HCT116 (cell line): ENCODE measurements at regions not wholly inside any gene's neighbourhood (a gene's known extent, or its start where the extent isn't known, plus 50 kb on each side); places are given as distances from the start of the nearest gene placed in this dataset.

ENCODE experiments used
- ATAC-seq: fragments of 200-7000 bp; cut with Tn5 transposase; 2 replicates; pipeline ENCODE4 v1.9.1; 2020; ENCODE audit warnings: mild to moderate bottlenecking, moderate library complexity
- BruUV-seq: library from RNA; stranded (reverse); fragments of 400-500 nt; replicated peaks from 2 replicates; lab custom pipeline; 2021; lab: Mats Ljungman, UMichigan
- CTCF ChIA-PET: fragments of 300-600 bp; sonication (Branson Sonifier 250); formaldehyde crosslinking; loops from one replicate; lab custom pipeline; 2021; ENCODE audit warnings: antibody characterized with exemption; lab: Charles Lee
- POLR2A ChIA-PET: fragments of 300-600, 350-600 bp; sonication (Branson Sonifier 250); formaldehyde crosslinking; loops from one replicate; lab custom pipeline; 2021; ENCODE audit warnings: antibody characterized with exemption; lab: Charles Lee
- RAD21 ChIA-PET, 2 experiments: fragments of 300-600 bp; sonication (Branson Sonifier 250); formaldehyde crosslinking; loops; one replicate each; lab custom pipeline; 2023; ENCODE audit warnings: low total read pairs in 2 of 2; ENCODE audit not compliant: uncharacterized antibody in 2 of 2, unreplicated experiment in 2 of 2, low non-redundant PET in 1 of 2; lab: Charles Lee
- DNase-seq: peaks from one replicate; pipeline ENCODE4 v3.0.0-alpha.2; 2010; ENCODE audit warnings: low read depth, low spot score
- H2AFZ ChIP-seq: fragments of 200-600 bp; shearing (Covaris generic), sonication (generic); 2 replicates; pipeline ENCODE4 v1.6.1; 2017; ENCODE audit warnings: low read depth, mixed run types, mixed read lengths, antibody characterized with exemption, low read length; ENCODE audit not compliant: poor library complexity, severe bottlenecking
- H3K27ac ChIP-seq: 2 replicates; pipeline ENCODE4 v1.5.1; 2012; ENCODE audit warnings: low read depth, low read length
- H3K27me3 ChIP-seq: fragments of 200-600 bp; sonication (generic); 2 replicates; pipeline ENCODE4 v1.6.1; 2016; ENCODE audit warnings: mixed run types, low read length, mixed read lengths; ENCODE audit not compliant: insufficient read depth
- H3K36me3 ChIP-seq, 2 experiments: fragments of 200-500 bp in 1 of 2; fragments of 200-600 bp in 1 of 2; sonication (Bioruptor generic) in 1 of 2; sonication (generic) in 1 of 2; 2 replicates each; pipeline versions ENCODE4 v1.5.1 to v1.6.1; 2014 to 2016; ENCODE audit warnings: low read length in 2 of 2, inconsistent platforms in 1 of 2, mixed read lengths in 1 of 2, mixed run types in 1 of 2; ENCODE audit not compliant: insufficient read depth in 2 of 2, control insufficient read depth in 1 of 2
- H3K4me1 ChIP-seq, 2 experiments: fragments of 200-600 bp in 1 of 2; sonication (generic) in 1 of 2; 2 replicates each; pipeline versions ENCODE4 v1.5.1 to v1.6.1; 2012 to 2017; ENCODE audit warnings: low read length in 2 of 2, inconsistent platforms in 1 of 2, mild to moderate bottlenecking in 1 of 2, mixed read lengths in 1 of 2, mixed run types in 1 of 2, moderate library complexity in 1 of 2; ENCODE audit not compliant: insufficient read depth in 2 of 2, control insufficient read depth in 1 of 2
- H3K4me2 ChIP-seq: fragments of 200-600 bp; sonication (generic); 2 replicates; pipeline ENCODE4 v1.6.1; 2017; ENCODE audit warnings: mixed run types, low read length, mixed read lengths
- H3K4me3 ChIP-seq, 2 experiments: fragments of 200-600 bp in 1 of 2; sonication (generic) in 1 of 2; replicated peaks in 1 of 2; 2 replicates each; pipeline ENCODE4 v1.5.1; 2011 to 2016; ENCODE audit warnings: low read length in 2 of 2, control low read depth in 1 of 2, low read depth in 1 of 2, mild to moderate bottlenecking in 1 of 2, mixed read lengths in 1 of 2, mixed run types in 1 of 2
- H3K79me2 ChIP-seq: fragments of 200-600 bp; sonication (generic); 2 replicates; pipeline ENCODE4 v1.6.1; 2017; ENCODE audit warnings: mild to moderate bottlenecking, mixed run types, low read length, moderate library complexity, mixed read lengths; ENCODE audit not compliant: insufficient read depth
- H3K9ac ChIP-seq: fragments of 200-600 bp; sonication (generic); 2 replicates; pipeline ENCODE4 v1.6.1; 2016; ENCODE audit warnings: low read length, mixed read lengths
- H3K9me2 ChIP-seq: fragments of 200-600 bp; sonication (generic), shearing (Covaris generic); 2 replicates; pipeline ENCODE4 v1.6.1; 2017; ENCODE audit warnings: mixed run types, mild to moderate bottlenecking, moderate library complexity; ENCODE audit not compliant: insufficient read depth
- H3K9me3 ChIP-seq, 2 experiments: fragments of 200-500 bp in 1 of 2; fragments of 200-600 bp in 1 of 2; sonication (Bioruptor generic) in 1 of 2; sonication (generic) in 1 of 2; 2 replicates each; pipeline ENCODE4 v1.6.1; 2014 to 2017; ENCODE audit warnings: low read length in 2 of 2, mixed read lengths in 2 of 2, inconsistent platforms in 1 of 2, low read depth in 1 of 2, mild to moderate bottlenecking in 1 of 2, mixed run types in 1 of 2, moderate library complexity in 1 of 2; ENCODE audit not compliant: control insufficient read depth in 1 of 2, insufficient read depth in 1 of 2
- H4K20me1 ChIP-seq: fragments of 200-600 bp; sonication (generic), shearing (Covaris generic); 2 replicates; pipeline ENCODE4 v1.6.1; 2017; ENCODE audit warnings: mixed run types, mild to moderate bottlenecking, moderate library complexity; ENCODE audit not compliant: insufficient read depth
- POLR2AphosphoS5 ChIP-seq: IDR thresholded peaks from 2 replicates; pipeline ENCODE4 v1.6.1; 2011; ENCODE audit warnings: mild to moderate bottlenecking, low read depth, low read length, moderate library complexity
- ZFX ChIP-seq: fragments of 450-650 bp; IDR thresholded peaks from 2 replicates; pipeline ENCODE4 v1.6.1; 2017
- ZNF274 ChIP-seq: fragments of 200-500 bp; sonication (Bioruptor generic); IDR thresholded peaks from 2 replicates; pipeline ENCODE4 v1.6.1; 2014; ENCODE audit warnings: mild to moderate bottlenecking, low read depth, low read length, inconsistent platforms
- intact Hi-C: fragments of 100-400 bp; cut with micrococcal nuclease; formaldehyde crosslinking; loops from 2 replicates; pipeline ENCODE4 v1.10.0; 2022
- TF ChIP-seq, protein P1 (sequence below): IDR thresholded peaks from 2 replicates; pipeline ENCODE4 v1.6.1; 2012
- TF ChIP-seq, protein P2 (sequence below): IDR thresholded peaks from 2 replicates; pipeline ENCODE4 v1.6.1; 2012; ENCODE audit warnings: low read depth

DNA sequence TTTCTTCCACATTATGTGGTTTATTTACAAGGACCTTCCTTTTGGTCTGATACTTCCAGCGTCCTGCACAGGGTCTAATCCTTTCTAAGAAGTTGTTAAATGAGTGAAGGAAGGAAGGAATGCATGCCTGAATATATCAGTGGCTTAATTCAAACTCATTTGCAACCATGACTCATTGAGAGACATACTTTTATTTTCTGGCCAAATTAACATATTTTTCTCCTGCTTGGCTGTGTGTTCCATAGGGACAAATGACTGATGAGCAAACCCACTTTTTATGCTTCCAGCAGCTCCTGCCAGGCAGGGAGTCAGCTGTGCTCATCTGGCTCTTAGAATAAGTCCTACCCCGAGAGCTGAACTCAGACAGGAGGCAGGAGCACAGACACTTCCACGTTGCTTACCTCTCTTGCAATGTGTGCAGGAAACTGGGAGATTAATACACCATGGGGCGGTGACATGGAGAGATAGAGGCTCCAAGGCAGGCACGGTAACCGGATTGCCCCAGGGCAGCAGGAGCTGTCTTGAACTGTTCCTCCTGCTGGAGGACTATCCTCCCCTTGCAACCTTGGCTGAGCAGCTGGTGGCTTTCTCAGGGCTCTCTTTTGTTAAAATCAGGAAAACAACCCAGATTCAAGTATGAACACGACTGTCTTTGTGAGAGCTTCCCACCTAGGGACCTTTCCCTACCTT, 667.5 kb upstream of the HS6ST1 start:
- TF ChIP-seq, protein P1, sequence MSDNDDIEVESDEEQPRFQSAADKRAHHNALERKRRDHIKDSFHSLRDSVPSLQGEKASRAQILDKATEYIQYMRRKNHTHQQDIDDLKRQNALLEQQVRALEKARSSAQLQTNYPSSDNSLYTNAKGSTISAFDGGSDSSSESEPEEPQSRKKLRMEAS: no peak
- TF ChIP-seq, all 23 proteins: peak for 0
- H2AFZ ChIP-seq: no peak overlapping the region
- no peaks in the 10 kb centered on the region for H3K4me1 ChIP-seq
- no peak overlapping the region for H3K4me2 ChIP-seq
- DNase-seq (no peak), ATAC-seq (no peak)
- no peaks in the 10 kb centered on the region for H3K36me3 ChIP-seq
- RAD21 ChIA-PET: no interaction called here
- intact Hi-C loops: no loop called here
- H3K4me3 ChIP-seq: no peak overlapping the region
- CTCF ChIA-PET: no interaction called here
- no TSS peak for BruUV-seq
- H4K20me1 ChIP-seq: no peaks in the 10 kb centered on the region
- H3K27me3 ChIP-seq: peaks cover 57% of the 10 kb centered on the region
- H3K79me2 ChIP-seq: no peaks in the 10 kb centered on the region
- no peaks in the 10 kb centered on the region for H3K9me3 ChIP-seq
- no peak overlapping the region for H3K9ac ChIP-seq
- H3K9me2 ChIP-seq: no peaks in the 10 kb centered on the region
- H3K27ac ChIP-seq: no peak overlapping the region
- POLR2A ChIA-PET: no interaction called here

DNA sequence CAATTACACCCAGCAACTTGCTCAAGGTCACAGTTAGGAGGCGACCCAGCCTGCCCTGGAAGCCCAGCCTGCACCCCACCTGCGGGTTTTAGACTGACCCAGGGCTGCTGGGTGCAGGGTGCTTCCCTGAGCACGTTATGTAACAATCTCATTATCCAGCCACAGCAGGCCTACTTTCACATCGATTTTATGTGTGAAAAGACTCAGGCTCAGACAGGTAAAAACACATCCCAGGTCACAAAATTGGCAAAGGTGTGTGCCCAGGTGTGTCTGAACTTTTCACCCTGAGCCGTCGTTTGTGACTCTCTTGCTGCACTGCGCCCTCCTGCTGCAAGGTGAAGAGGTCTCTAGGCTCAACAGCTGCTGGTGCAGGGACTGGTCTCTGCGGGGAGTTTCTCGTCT, 668.2 kb upstream of the HS6ST1 start:
- intact Hi-C loops: no loop called here
- Histone ChIP-seq H3K36me3 (no peaks in the 10 kb centered on the region), H3K4me3 (no peak overlapping the region), H3K9ac (no peak overlapping the region), H3K27me3 (peaks cover 55% of the 10 kb centered on the region), H4K20me1 (no peaks in the 10 kb centered on the region), H3K79me2 (no peaks in the 10 kb centered on the region), H3K4me1 (no peaks in the 10 kb centered on the region), H3K4me2 (no peak overlapping the region), H3K9me2 (no peaks in the 10 kb centered on the region), H3K27ac (no peak overlapping the region), H2AFZ (no peak overlapping the region), H3K9me3 (no peaks in the 10 kb centered on the region)
- DNase-seq (no peak), ATAC-seq (no peak)
- ChIA-PET POLR2A (no interaction called here), RAD21 (no interaction called here), CTCF (no interaction called here)
- TF ChIP-seq, protein P2, sequence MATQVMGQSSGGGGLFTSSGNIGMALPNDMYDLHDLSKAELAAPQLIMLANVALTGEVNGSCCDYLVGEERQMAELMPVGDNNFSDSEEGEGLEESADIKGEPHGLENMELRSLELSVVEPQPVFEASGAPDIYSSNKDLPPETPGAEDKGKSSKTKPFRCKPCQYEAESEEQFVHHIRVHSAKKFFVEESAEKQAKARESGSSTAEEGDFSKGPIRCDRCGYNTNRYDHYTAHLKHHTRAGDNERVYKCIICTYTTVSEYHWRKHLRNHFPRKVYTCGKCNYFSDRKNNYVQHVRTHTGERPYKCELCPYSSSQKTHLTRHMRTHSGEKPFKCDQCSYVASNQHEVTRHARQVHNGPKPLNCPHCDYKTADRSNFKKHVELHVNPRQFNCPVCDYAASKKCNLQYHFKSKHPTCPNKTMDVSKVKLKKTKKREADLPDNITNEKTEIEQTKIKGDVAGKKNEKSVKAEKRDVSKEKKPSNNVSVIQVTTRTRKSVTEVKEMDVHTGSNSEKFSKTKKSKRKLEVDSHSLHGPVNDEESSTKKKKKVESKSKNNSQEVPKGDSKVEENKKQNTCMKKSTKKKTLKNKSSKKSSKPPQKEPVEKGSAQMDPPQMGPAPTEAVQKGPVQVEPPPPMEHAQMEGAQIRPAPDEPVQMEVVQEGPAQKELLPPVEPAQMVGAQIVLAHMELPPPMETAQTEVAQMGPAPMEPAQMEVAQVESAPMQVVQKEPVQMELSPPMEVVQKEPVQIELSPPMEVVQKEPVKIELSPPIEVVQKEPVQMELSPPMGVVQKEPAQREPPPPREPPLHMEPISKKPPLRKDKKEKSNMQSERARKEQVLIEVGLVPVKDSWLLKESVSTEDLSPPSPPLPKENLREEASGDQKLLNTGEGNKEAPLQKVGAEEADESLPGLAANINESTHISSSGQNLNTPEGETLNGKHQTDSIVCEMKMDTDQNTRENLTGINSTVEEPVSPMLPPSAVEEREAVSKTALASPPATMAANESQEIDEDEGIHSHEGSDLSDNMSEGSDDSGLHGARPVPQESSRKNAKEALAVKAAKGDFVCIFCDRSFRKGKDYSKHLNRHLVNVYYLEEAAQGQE: no peak
- TF ChIP-seq ZNF274 (no peak), ZFX (no peak), POLR2AphosphoS5 (no peak)
- no TSS peak for BruUV-seq
